Osteocyte (in vitro differentiated cells): ENCODE measurements at regions not wholly inside any gene's neighbourhood (a gene's known extent, or its start where the extent isn't known, plus 50 kb on each side); places are given as distances from the start of the nearest gene placed in this dataset.

Experiments
- DNase-seq: peaks from one replicate; pipeline ENCODE4 v3.0.0; 2021; ENCODE audit warnings: mixed read lengths; ENCODE audit not compliant: unreplicated experiment; ENCODE audit errors: extremely low spot score
- H3K27ac Mint-ChIP-seq: one replicate; pipeline ENCODE4 v1.8.0; 2021; ENCODE audit warnings: mild to moderate bottlenecking, mixed read lengths; ENCODE audit not compliant: unreplicated experiment
- H3K27me3 Mint-ChIP-seq: one replicate; pipeline ENCODE4 v1.8.0; 2021; ENCODE audit warnings: mixed read lengths; ENCODE audit not compliant: unreplicated experiment
- H3K36me3 Mint-ChIP-seq: one replicate; pipeline ENCODE4 v1.8.0; 2021; ENCODE audit warnings: mixed read lengths; ENCODE audit not compliant: unreplicated experiment
- H3K4me1 Mint-ChIP-seq: one replicate; pipeline ENCODE4 v1.8.0; 2021; ENCODE audit warnings: mixed read lengths; ENCODE audit not compliant: unreplicated experiment
- H3K4me3 Mint-ChIP-seq: one replicate; pipeline ENCODE4 v1.8.0; 2021; ENCODE audit warnings: mild to moderate bottlenecking, moderate library complexity, mixed read lengths; ENCODE audit not compliant: unreplicated experiment
- H3K9me3 Mint-ChIP-seq: one replicate; pipeline ENCODE4 v1.8.0; 2021; ENCODE audit warnings: mixed read lengths; ENCODE audit not compliant: unreplicated experiment
- CTCF ChIP-seq: fragments of 200-600 bp; sonication (generic); IDR thresholded peaks from 2 replicates; pipeline ENCODE4 v1.5.0; 2021; ENCODE audit warnings: antibody characterized with exemption, mild to moderate bottlenecking, moderate library complexity

GRCh38 chr1:188281921-188282320 lies 1453.2 kb downstream of the PLA2G4A start:
- Mint-ChIP-seq H3K36me3 (no peaks in the 10 kb centered on the region), H3K27me3 (no peaks in the 10 kb centered on the region), H3K27ac (peak overlapping the region; percentile 21), H3K4me3 (no peak overlapping the region), H3K9me3 (no peaks in the 10 kb centered on the region), H3K4me1 (peaks cover 4% of the 10 kb centered on the region)
- TF ChIP-seq CTCF = no peak
- DNase-seq = no peak

GRCh38 chr1:188295157-188295556 lies 1466.4 kb downstream of the PLA2G4A start:
- no peaks in the 10 kb centered on the region for H3K27me3 Mint-ChIP-seq
- no peak overlapping the region for H3K27ac Mint-ChIP-seq
- no peak for TF ChIP-seq CTCF
- peaks cover under 1% of the 10 kb centered on the region for H3K9me3 Mint-ChIP-seq
- H3K4me3 Mint-ChIP-seq = no peak overlapping the region
- no peak for DNase-seq
- H3K4me1 Mint-ChIP-seq = peaks cover 27% of the 10 kb centered on the region
- no peaks in the 10 kb centered on the region for H3K36me3 Mint-ChIP-seq

- Mint-ChIP-seq H3K36me3 (peaks cover 2% of the 10 kb centered on the region), H3K4me1 (peaks cover 2% of the 10 kb centered on the region)
Measured at GRCh38 chr1:188302746-188303145, 1474.0 kb downstream of the PLA2G4A start.

GRCh38 chr1:188314557-188315137 lies 1485.9 kb downstream of the PLA2G4A start:
- H3K27me3 Mint-ChIP-seq = no peaks in the 10 kb centered on the region
- no peak overlapping the region for H3K4me3 Mint-ChIP-seq
- H3K27ac Mint-ChIP-seq = no peak overlapping the region
- H3K36me3 Mint-ChIP-seq = no peaks in the 10 kb centered on the region
- TF ChIP-seq CTCF = no peak
- no peak for DNase-seq
- no peaks in the 10 kb centered on the region for H3K9me3 Mint-ChIP-seq
- no peaks in the 10 kb centered on the region for H3K4me1 Mint-ChIP-seq

More at GRCh38 chr1:188302746-188303145, 1474.0 kb downstream of the PLA2G4A start:
- Mint-ChIP-seq H3K9me3 (peaks cover 23% of the 10 kb centered on the region), H3K27ac (no peak overlapping the region), H3K27me3 (no peaks in the 10 kb centered on the region), H3K4me3 (no peak overlapping the region)
- DNase-seq = no peak
- no peak for TF ChIP-seq CTCF

GRCh38 chr1:188317894-188318293 lies 1489.1 kb downstream of the PLA2G4A start:
- Mint-ChIP-seq H3K27ac (no peak overlapping the region), H3K9me3 (peaks cover 3% of the 10 kb centered on the region), H3K36me3 (no peaks in the 10 kb centered on the region), H3K27me3 (no peaks in the 10 kb centered on the region), H3K4me3 (no peak overlapping the region), H3K4me1 (no peaks in the 10 kb centered on the region)
- no peak for TF ChIP-seq CTCF
- DNase-seq = no peak
